ENCODE measurements at regions not wholly inside any gene's neighbourhood (a gene's known extent, or its start where the extent isn't known, plus 50 kb on each side); places are given as distances from the start of the nearest gene placed in this dataset.

- H3K27ac ChIP-seq (replicated peaks in 1 of 4) = no peak overlapping the region
- no peaks in the 10 kb centered on the region for H3K9me3 ChIP-seq
- intact Hi-C loops (cut with DNase I) = no loop called here
- DNase-seq (ENCODE audit: extremely low spot score) = no peak
- TF ChIP-seq, protein P1, sequence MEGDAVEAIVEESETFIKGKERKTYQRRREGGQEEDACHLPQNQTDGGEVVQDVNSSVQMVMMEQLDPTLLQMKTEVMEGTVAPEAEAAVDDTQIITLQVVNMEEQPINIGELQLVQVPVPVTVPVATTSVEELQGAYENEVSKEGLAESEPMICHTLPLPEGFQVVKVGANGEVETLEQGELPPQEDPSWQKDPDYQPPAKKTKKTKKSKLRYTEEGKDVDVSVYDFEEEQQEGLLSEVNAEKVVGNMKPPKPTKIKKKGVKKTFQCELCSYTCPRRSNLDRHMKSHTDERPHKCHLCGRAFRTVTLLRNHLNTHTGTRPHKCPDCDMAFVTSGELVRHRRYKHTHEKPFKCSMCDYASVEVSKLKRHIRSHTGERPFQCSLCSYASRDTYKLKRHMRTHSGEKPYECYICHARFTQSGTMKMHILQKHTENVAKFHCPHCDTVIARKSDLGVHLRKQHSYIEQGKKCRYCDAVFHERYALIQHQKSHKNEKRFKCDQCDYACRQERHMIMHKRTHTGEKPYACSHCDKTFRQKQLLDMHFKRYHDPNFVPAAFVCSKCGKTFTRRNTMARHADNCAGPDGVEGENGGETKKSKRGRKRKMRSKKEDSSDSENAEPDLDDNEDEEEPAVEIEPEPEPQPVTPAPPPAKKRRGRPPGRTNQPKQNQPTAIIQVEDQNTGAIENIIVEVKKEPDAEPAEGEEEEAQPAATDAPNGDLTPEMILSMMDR (IDR thresholded peaks at IDR 0.05) = no peak
- TF ChIP-seq POLR2A (IDR thresholded peaks at IDR 0.05; ENCODE audit: low read depth) (no peak), EP300 (IDR thresholded peaks at IDR 0.05) (no peak), POLR2AphosphoS5 (IDR thresholded peaks at IDR 0.05) (no peak)
- WGBS = 64% methylated on average over 1 of the region's 1 CpG
- no peaks in the 10 kb centered on the region for H3K36me3 ChIP-seq
- H3K4me1 ChIP-seq = peaks cover 0 to 2% (median 0%) of the 10 kb centered on the region in 4 donors
- H3K4me3 ChIP-seq = no peak overlapping the region
- H3K27me3 ChIP-seq = no peaks in the 10 kb centered on the region
Measured at GRCh38 chr3:76352051-76352450, 566.7 kb upstream of the ZNF717 start.

DNA sequence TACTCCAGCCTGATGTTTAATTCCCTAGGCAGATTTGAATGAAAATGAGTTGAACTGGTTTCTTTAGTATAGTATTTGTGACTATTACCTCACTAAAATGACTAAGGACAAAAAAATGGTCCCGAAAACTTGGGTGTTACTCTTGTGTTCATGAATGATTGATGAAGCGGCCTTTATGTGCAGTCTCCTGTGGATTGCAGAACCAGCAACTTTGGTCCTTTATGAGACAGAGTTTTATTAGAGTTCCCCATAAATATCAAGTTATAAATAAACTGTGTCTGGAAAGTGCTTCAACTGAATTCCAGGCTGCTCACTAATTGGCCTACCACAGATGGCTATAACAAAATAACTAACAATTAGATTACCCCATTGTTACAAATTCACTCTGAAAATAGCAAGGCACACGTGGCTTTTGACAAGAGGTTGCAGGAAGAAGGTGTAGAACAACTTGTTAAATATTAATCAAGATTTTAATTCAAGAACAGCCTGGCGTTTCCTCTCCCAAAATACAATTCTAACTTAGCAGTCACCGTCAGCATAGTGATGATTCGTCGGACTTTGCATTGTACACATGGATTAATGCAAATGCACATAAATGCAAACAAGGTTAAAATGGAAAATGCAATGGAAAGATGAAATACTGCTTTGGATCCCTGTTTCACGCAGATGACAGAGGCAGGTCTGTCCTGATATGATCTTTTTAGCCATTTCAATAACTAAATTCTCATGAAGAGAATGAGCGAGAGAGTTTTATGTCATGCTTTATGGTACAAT lies 567.3 kb upstream of the ZNF717 start:
- H3K36me3 ChIP-seq = no peaks in the 10 kb centered on the region
- H3K4me1 ChIP-seq = peaks cover 0 to 2% (median 0%) of the 10 kb centered on the region in 4 donors
- DNase-seq (ENCODE audit: extremely low spot score) = no peak
- no peaks in the 10 kb centered on the region for H3K27me3 ChIP-seq
- no peak overlapping the region for H3K27ac ChIP-seq (replicated peaks in 1 of 4)
- no peak overlapping the region for H3K4me3 ChIP-seq
- intact Hi-C loops (cut with DNase I) = no loop called here
- WGBS = 85% methylated on average over 9 of the region's 9 CpGs
- TF ChIP-seq EP300 (IDR thresholded peaks at IDR 0.05) = no peak
- TF ChIP-seq POLR2AphosphoS5 (IDR thresholded peaks at IDR 0.05) = no peak
- TF ChIP-seq, protein P1 (IDR thresholded peaks at IDR 0.05) = no peak
- no peak for TF ChIP-seq POLR2A (IDR thresholded peaks at IDR 0.05; ENCODE audit: low read depth)
- no peaks in the 10 kb centered on the region for H3K9me3 ChIP-seq

- no peaks in the 10 kb centered on the region for H3K9me3 ChIP-seq
- H3K27ac ChIP-seq (replicated peaks in 1 of 4) = no peak overlapping the region
- peaks cover 0 to 2% (median 0%) of the 10 kb centered on the region in 4 donors for H3K4me1 ChIP-seq
- intact Hi-C loops (cut with DNase I) = no loop called here
- H3K4me3 ChIP-seq = no peak overlapping the region
- TF ChIP-seq POLR2A (IDR thresholded peaks at IDR 0.05; ENCODE audit: low read depth) = no peak
- TF ChIP-seq POLR2AphosphoS5 (IDR thresholded peaks at IDR 0.05) = no peak
- TF ChIP-seq EP300 (IDR thresholded peaks at IDR 0.05) = no peak
- TF ChIP-seq, protein P1 (IDR thresholded peaks at IDR 0.05) = no peak
- H3K36me3 ChIP-seq = no peaks in the 10 kb centered on the region
- no peaks in the 10 kb centered on the region for H3K27me3 ChIP-seq
- no peak for DNase-seq (ENCODE audit: extremely low spot score)
- WGBS = 46% methylated on average over 9 of the region's 9 CpGs
Measured at GRCh38 chr3:76353683-76354082, 568.3 kb upstream of the ZNF717 start.

- H3K4me3 ChIP-seq = no peak overlapping the region
- no peak for TF ChIP-seq EP300 (IDR thresholded peaks at IDR 0.05)
- no peak for TF ChIP-seq POLR2A (IDR thresholded peaks at IDR 0.05; ENCODE audit: low read depth)
- TF ChIP-seq, protein P1 (IDR thresholded peaks at IDR 0.05) = no peak
- TF ChIP-seq POLR2AphosphoS5 (IDR thresholded peaks at IDR 0.05) = no peak
- WGBS = 79% methylated on average over 1 of the region's 1 CpG
- intact Hi-C loops (cut with DNase I) = no loop called here
- no peak overlapping the region for H3K27ac ChIP-seq (replicated peaks in 1 of 4)
- no peak for DNase-seq (ENCODE audit: extremely low spot score)
- H3K4me1 ChIP-seq = no peaks in the 10 kb centered on the region
- no peaks in the 10 kb centered on the region for H3K27me3 ChIP-seq
- no peaks in the 10 kb centered on the region for H3K36me3 ChIP-seq
- no peaks in the 10 kb centered on the region for H3K9me3 ChIP-seq
Measured at GRCh38 chr3:76361010-76361409, 575.7 kb upstream of the ZNF717 start.

- H3K9me3 ChIP-seq = no peaks in the 10 kb centered on the region
- no peak overlapping the region for H3K27ac ChIP-seq (replicated peaks in 1 of 4)
- TF ChIP-seq POLR2AphosphoS5 (IDR thresholded peaks at IDR 0.05) (no peak), EP300 (IDR thresholded peaks at IDR 0.05) (no peak), POLR2A (IDR thresholded peaks at IDR 0.05; ENCODE audit: low read depth) (no peak)
- TF ChIP-seq, protein P1 (IDR thresholded peaks at IDR 0.05) = no peak
- H3K27me3 ChIP-seq = no peaks in the 10 kb centered on the region
- no peaks in the 10 kb centered on the region for H3K4me1 ChIP-seq
- 82% methylated on average over 6 of the region's 6 CpGs for WGBS
- intact Hi-C loops (cut with DNase I) = no loop called here
- no peak overlapping the region for H3K4me3 ChIP-seq
- no peaks in the 10 kb centered on the region for H3K36me3 ChIP-seq
- no peak for DNase-seq (ENCODE audit: extremely low spot score)
Measured at GRCh38 chr3:76362643-76363042, 577.3 kb upstream of the ZNF717 start.

All from esophagus muscularis mucosa (tissue), 4 donors.